Hepatocyte (in vitro differentiated cells): ENCODE measurements at regions not wholly inside any gene's neighbourhood (a gene's known extent, or its start where the extent isn't known, plus 50 kb on each side); places are given as distances from the start of the nearest gene placed in this dataset.

Experiments used
- DNase-seq: peaks from one replicate; pipeline ENCODE4 v3.0.0-alpha.2; 2016; ENCODE audit warnings: low spot score
- H2AFZ ChIP-seq: fragments of 200-600 bp; sonication (generic); 2 replicates; pipeline ENCODE4 v1.6.0; 2016; ENCODE audit warnings: antibody characterized with exemption, mild to moderate bottlenecking
- H3K27ac ChIP-seq: fragments of 200-600 bp; sonication (generic); 2 replicates; pipeline ENCODE4 v1.5.1; 2016; ENCODE audit warnings: mild to moderate bottlenecking
- H3K27me3 ChIP-seq: fragments of 200-600 bp; sonication (generic); 2 replicates; pipeline ENCODE4 v1.6.1; 2016
- H3K36me3 ChIP-seq: fragments of 200-600 bp; sonication (generic); replicated peaks from 2 replicates; pipeline ENCODE4 v1.5.1; 2016; ENCODE audit warnings: low read depth; ENCODE audit not compliant: insufficient read depth
- H3K4me1 ChIP-seq: fragments of 200-600 bp; sonication (generic); 2 replicates; pipeline ENCODE4 v1.5.1; 2016; ENCODE audit warnings: mild to moderate bottlenecking, moderate library complexity; ENCODE audit not compliant: insufficient read depth
- H3K4me2 ChIP-seq: fragments of 200-600 bp; sonication (generic); 2 replicates; pipeline ENCODE4 v1.6.0; 2016
- H3K4me3 ChIP-seq: fragments of 200-600 bp; sonication (generic); 2 replicates; pipeline ENCODE4 v1.5.1; 2016; ENCODE audit warnings: mild to moderate bottlenecking
- H3K79me2 ChIP-seq: fragments of 200-600 bp; sonication (generic); 2 replicates; pipeline ENCODE4 v1.6.0; 2017; ENCODE audit warnings: mild to moderate bottlenecking
- H3K9me2 ChIP-seq: fragments of 200-600 bp; sonication (generic); replicated peaks from 2 replicates; pipeline ENCODE4 v1.6.0; 2017; ENCODE audit warnings: mild to moderate bottlenecking; ENCODE audit not compliant: insufficient read depth
- H3K9me3 ChIP-seq: fragments of 200-600 bp; sonication (generic); 2 replicates; pipeline ENCODE4 v1.5.1; 2016; ENCODE audit warnings: low read depth, mild to moderate bottlenecking
- H4K20me1 ChIP-seq: fragments of 200-600 bp; sonication (generic); 2 replicates; pipeline ENCODE4 v1.6.0; 2016; ENCODE audit warnings: mild to moderate bottlenecking; ENCODE audit not compliant: insufficient read depth, poor library complexity, severe bottlenecking
- CTCF ChIP-seq: fragments of 200-600 bp; sonication (generic); IDR thresholded peaks from 2 replicates; pipeline ENCODE4 v1.5.1; 2016; ENCODE audit warnings: antibody characterized with exemption, mild to moderate bottlenecking; ENCODE audit not compliant: poor library complexity
- EZH2 ChIP-seq: fragments of 200-600 bp; sonication (generic); IDR thresholded peaks from 2 replicates; pipeline ENCODE4 v1.6.1; 2016; ENCODE audit warnings: antibody characterized with exemption, mild to moderate bottlenecking, borderline replicate concordance
- EZH2phosphoT487 ChIP-seq: fragments of 200-600 bp; sonication (generic); IDR thresholded peaks from one replicate; pipeline ENCODE4 v1.6.1; 2018; ENCODE audit warnings: antibody characterized with exemption, mild to moderate bottlenecking, low read depth, moderate library complexity; ENCODE audit not compliant: unreplicated experiment, severe bottlenecking
- WGBS: methylation state at CpG from one replicate; pipeline ENCODE4 v1.1.6; 2016; ENCODE audit warnings: low lambda C conversion rate; ENCODE audit errors: missing lambda C conversion rate; 5-methylcytosine and 5-hydroxymethylcytosine counted together

DNA sequence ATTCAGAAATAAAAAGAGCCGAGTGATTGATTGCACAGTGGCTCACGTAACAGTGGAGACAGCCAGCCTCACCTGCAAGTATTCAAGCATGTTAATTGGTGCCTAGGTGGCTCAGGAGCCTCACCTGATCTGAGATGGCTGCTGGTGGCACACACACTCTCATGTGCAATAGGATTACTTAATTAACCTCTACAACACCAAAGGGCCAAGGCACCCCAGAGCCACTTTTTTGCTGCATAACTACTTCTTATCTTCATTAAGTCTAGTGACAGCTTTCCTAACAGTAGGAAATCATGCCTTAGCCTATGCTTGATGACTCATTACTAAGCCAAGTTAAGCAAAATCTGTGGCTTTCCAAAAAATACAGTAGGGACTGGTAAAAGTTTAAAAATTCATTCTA, 117.3 kb upstream of the NOCT start:
- H3K36me3 ChIP-seq: no peaks in the 10 kb centered on the region
- peak; percentile 39 for DNase-seq
- H3K4me3 ChIP-seq: no peak overlapping the region
- no peaks in the 10 kb centered on the region for H3K27me3 ChIP-seq
- H3K27ac ChIP-seq: peak overlapping the region; percentile 84
- no peaks in the 10 kb centered on the region for H4K20me1 ChIP-seq
- no peaks in the 10 kb centered on the region for H3K9me2 ChIP-seq
- no peaks in the 10 kb centered on the region for H3K9me3 ChIP-seq
- peak overlapping the region; percentile 37 for H3K4me2 ChIP-seq
- TF ChIP-seq CTCF: no peak
- TF ChIP-seq EZH2phosphoT487: no peak
- no peak for TF ChIP-seq EZH2
- H3K4me1 ChIP-seq: peaks cover 11% of the 10 kb centered on the region
- H3K79me2 ChIP-seq: no peaks in the 10 kb centered on the region
- no peak overlapping the region for H2AFZ ChIP-seq
- WGBS: 50% methylated on average over 2 of the region's 2 CpGs

DNA sequence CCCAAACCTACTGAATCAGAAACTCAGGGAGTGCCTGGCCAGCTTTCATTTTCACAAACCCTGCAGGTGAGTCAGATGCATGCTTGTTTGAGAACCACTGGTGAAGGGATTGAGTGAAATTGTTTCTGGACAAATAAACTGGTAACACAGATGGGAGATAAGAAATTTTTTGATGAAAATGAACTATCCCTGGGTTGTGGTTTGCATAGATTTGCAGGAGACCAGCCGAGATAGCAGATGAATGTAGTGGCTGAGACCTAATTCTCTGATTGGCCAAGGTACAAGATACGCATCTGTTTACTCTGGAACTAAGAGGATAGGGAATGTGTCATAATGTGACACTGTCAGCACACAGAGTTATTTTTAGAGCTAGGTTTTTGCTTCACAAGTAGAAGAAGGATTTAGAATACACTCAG, 117.8 kb upstream of the NOCT start:
- Histone ChIP-seq H3K9me3 (no peaks in the 10 kb centered on the region), H3K27ac (peak overlapping the region; percentile 84), H3K4me2 (peak overlapping the region; percentile 37), H3K79me2 (no peaks in the 10 kb centered on the region), H3K4me1 (peaks cover 11% of the 10 kb centered on the region), H3K4me3 (no peak overlapping the region), H3K27me3 (no peaks in the 10 kb centered on the region), H3K9me2 (no peaks in the 10 kb centered on the region), H2AFZ (no peak overlapping the region), H4K20me1 (no peaks in the 10 kb centered on the region), H3K36me3 (no peaks in the 10 kb centered on the region)
- no peak for TF ChIP-seq EZH2
- no peak for TF ChIP-seq CTCF
- TF ChIP-seq EZH2phosphoT487: no peak
- 34% methylated on average over 2 of the region's 2 CpGs for WGBS
- peak; percentile 45 for DNase-seq

GRCh38 chr4:138894709-138895108, 120.9 kb upstream of the NOCT start:
- H4K20me1 ChIP-seq: no peaks in the 10 kb centered on the region
- no peak for DNase-seq
- no peak overlapping the region for H3K4me2 ChIP-seq
- H3K9me3 ChIP-seq: no peaks in the 10 kb centered on the region
- peaks cover 22% of the 10 kb centered on the region for H3K4me1 ChIP-seq
- H3K4me3 ChIP-seq: no peak overlapping the region
- no peak for TF ChIP-seq CTCF
- no peak for TF ChIP-seq EZH2
- no peak for TF ChIP-seq EZH2phosphoT487
- H3K9me2 ChIP-seq: no peaks in the 10 kb centered on the region
- 92% methylated on average over 1 of the region's 1 CpG for WGBS
- peak overlapping the region; percentile 67 for H3K27ac ChIP-seq
- no peaks in the 10 kb centered on the region for H3K27me3 ChIP-seq
- H3K79me2 ChIP-seq: no peaks in the 10 kb centered on the region
- no peak overlapping the region for H2AFZ ChIP-seq
- H3K36me3 ChIP-seq: no peaks in the 10 kb centered on the region

DNA sequence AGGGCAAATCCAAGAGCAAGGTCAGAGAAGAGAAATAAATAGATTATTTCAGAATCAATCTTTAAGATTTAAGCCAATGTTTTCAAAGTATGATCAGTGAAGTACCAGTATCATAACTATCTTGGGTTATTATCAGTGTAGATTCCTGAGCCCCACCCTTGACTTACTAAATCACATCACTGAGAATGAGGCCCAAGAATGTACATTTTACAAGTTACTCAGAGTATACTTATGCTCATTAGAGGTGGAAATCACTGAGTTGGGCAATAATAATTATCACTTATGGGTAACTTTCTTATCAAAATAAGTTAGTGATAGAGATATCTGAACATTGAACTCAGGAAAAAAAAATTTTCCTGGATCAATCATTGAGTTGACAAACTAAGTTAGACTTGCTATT, 121.6 kb upstream of the NOCT start:
- no peaks in the 10 kb centered on the region for H3K27me3 ChIP-seq
- H3K36me3 ChIP-seq: no peaks in the 10 kb centered on the region
- H3K9me3 ChIP-seq: no peaks in the 10 kb centered on the region
- TF ChIP-seq CTCF (no peak), EZH2 (no peak), EZH2phosphoT487 (no peak)
- H3K4me1 ChIP-seq: peaks cover 22% of the 10 kb centered on the region
- H3K4me3 ChIP-seq: no peak overlapping the region
- H3K79me2 ChIP-seq: no peaks in the 10 kb centered on the region
- H3K27ac ChIP-seq: peak overlapping the region; percentile 67
- H3K9me2 ChIP-seq: no peaks in the 10 kb centered on the region
- no peak overlapping the region for H3K4me2 ChIP-seq
- H2AFZ ChIP-seq: no peak overlapping the region
- DNase-seq: no peak
- H4K20me1 ChIP-seq: no peaks in the 10 kb centered on the region
